Tibial nerve (tissue), 4 donors: ENCODE measurements at regions not wholly inside any gene's neighbourhood (a gene's known extent, or its start where the extent isn't known, plus 50 kb on each side); places are given as distances from the start of the nearest gene placed in this dataset.

Experiments used
- DNase-seq, 2 donors: peaks; one replicate each; pipeline ENCODE4 v3.0.0-alpha.2; 2019; ENCODE audit warnings: low spot score in 2 of 2
- H3K27ac ChIP-seq, 4 donors: fragments of 200-600 bp; sonication (generic) in 3 of 4; one replicate each; pipeline ENCODE4 v1.5.1; 2017 to 2019; ENCODE audit warnings: mild to moderate bottlenecking in 1 of 4
- H3K27me3 ChIP-seq, 2 donors: fragments of 200-600 bp; sonication (generic) in 1 of 2; one replicate each; pipeline versions ENCODE4 v1.5.1 to v1.6.0; 2017 to 2019
- H3K36me3 ChIP-seq, 3 donors: fragments of 200-600 bp; sonication (generic); one replicate each; pipeline ENCODE4 v1.5.1; 2018 to 2019
- H3K4me1 ChIP-seq, 4 donors: fragments of 200-600 bp; sonication (generic) in 3 of 4; one replicate each; pipeline ENCODE4 v1.5.1; 2017 to 2019
- H3K4me3 ChIP-seq, 4 donors: fragments of 200-600 bp; sonication (generic) in 3 of 4; one replicate each; pipeline ENCODE4 v1.5.1; 2017 to 2019; ENCODE audit warnings: mild to moderate bottlenecking in 1 of 4, moderate library complexity in 1 of 4
- H3K9me3 ChIP-seq, 4 donors: fragments of 200-600 bp; sonication (generic) in 3 of 4; one replicate each; pipeline ENCODE4 v1.5.1; 2017 to 2019
- CTCF ChIP-seq, 5 experiments: fragments of 200-600 bp in 3 of 5; fragments of 450-650 bp in 2 of 5; sonication (generic) in 3 of 5; IDR thresholded peaks; one replicate each; pipeline ENCODE4 v1.5.1; 2016 to 2019; ENCODE audit warnings: antibody characterized with exemption in 5 of 5, mild to moderate bottlenecking in 3 of 5, moderate library complexity in 2 of 5
- EP300 ChIP-seq, 2 donors: sonication (generic); formaldehyde crosslinking; IDR thresholded peaks; one replicate each; pipeline ENCODE4 v1.6.1; 2017; ENCODE audit warnings: antibody characterized with exemption in 2 of 2, mild to moderate bottlenecking in 1 of 2
- POLR2A ChIP-seq, 2 donors: fragments of 450-650 bp; IDR thresholded peaks; one replicate each; pipeline ENCODE4 v1.6.1; 2017; ENCODE audit warnings: antibody characterized with exemption in 2 of 2, mild to moderate bottlenecking in 2 of 2, moderate library complexity in 2 of 2
- WGBS, 2 donors: methylation state at CpG; one replicate each; pipeline ENCODE4 v1.1.5; 2018; 5-methylcytosine and 5-hydroxymethylcytosine counted together

GRCh38 chr2:146244131-146244530, 1600.7 kb upstream of the ACVR2A start:
- DNase-seq = no peak
- 36 to 40% methylated on average over 2 of the region's 2 CpGs for WGBS, 2 donors
- no peaks in the 10 kb centered on the region for H3K36me3 ChIP-seq
- no peaks in the 10 kb centered on the region for H3K9me3 ChIP-seq
- H3K4me3 ChIP-seq = no peak overlapping the region
- TF ChIP-seq CTCF (IDR thresholded peaks at IDR 0.05) (no peak), EP300 (IDR thresholded peaks at IDR 0.05) (no peak), POLR2A (IDR thresholded peaks at IDR 0.05) (no peak)
- no peaks in the 10 kb centered on the region for H3K27me3 ChIP-seq
- H3K27ac ChIP-seq = no peak overlapping the region
- H3K4me1 ChIP-seq = peaks cover 0 to 33% (median 6%) of the 10 kb centered on the region in 4 donors

GRCh38 chr2:146241023-146241422, 1603.8 kb upstream of the ACVR2A start:
- H3K4me1 ChIP-seq = peaks cover 0 to 29% (median 8%) of the 10 kb centered on the region in 4 donors
- H3K9me3 ChIP-seq = no peaks in the 10 kb centered on the region
- no peaks in the 10 kb centered on the region for H3K27me3 ChIP-seq
- WGBS, 2 donors = 43 to 51% methylated on average over 1 of the region's 1 CpG
- no peak for DNase-seq
- no peak overlapping the region for H3K4me3 ChIP-seq
- TF ChIP-seq POLR2A (IDR thresholded peaks at IDR 0.05) (no peak), CTCF (IDR thresholded peaks at IDR 0.05) (no peak), EP300 (IDR thresholded peaks at IDR 0.05) (no peak)
- H3K27ac ChIP-seq = no peak overlapping the region
- H3K36me3 ChIP-seq = no peaks in the 10 kb centered on the region

GRCh38 chr2:146240391-146240790, 1604.4 kb upstream of the ACVR2A start:
- no peaks in the 10 kb centered on the region for H3K9me3 ChIP-seq
- H3K27ac ChIP-seq = peak overlapping the region in 1 of 4 donors; percentile 14
- no peak for TF ChIP-seq EP300 (IDR thresholded peaks at IDR 0.05)
- H3K4me1 ChIP-seq = peaks cover 0 to 26% (median 8%) of the 10 kb centered on the region in 4 donors
- H3K27me3 ChIP-seq = no peaks in the 10 kb centered on the region
- no peak overlapping the region for H3K4me3 ChIP-seq
- no peaks in the 10 kb centered on the region for H3K36me3 ChIP-seq
- no peak for DNase-seq
- 60 to 81% methylated on average over 2 of the region's 2 CpGs for WGBS, 2 donors

GRCh38 chr2:146239392-146240135, 1605.3 kb upstream of the ACVR2A start:
- 26 to 36% methylated on average over 2 of the region's 2 CpGs for WGBS, 2 donors
- Histone ChIP-seq H3K4me3 (no peak overlapping the region), H3K27ac (peak overlapping the region in 1 of 4 donors; percentile 14), H3K27me3 (no peaks in the 10 kb centered on the region), H3K4me1 (peaks cover 0 to 21% (median 4%) of the 10 kb centered on the region in 4 donors), H3K36me3 (no peaks in the 10 kb centered on the region), H3K9me3 (no peaks in the 10 kb centered on the region)
- DNase-seq = no peak
- TF ChIP-seq POLR2A (IDR thresholded peaks at IDR 0.05) (no peak), CTCF (IDR thresholded peaks at IDR 0.05) (no peak), EP300 (IDR thresholded peaks at IDR 0.05) (no peak)

GRCh38 chr2:146238254-146238966, 1606.4 kb upstream of the ACVR2A start:
- Histone ChIP-seq H3K27me3 (no peaks in the 10 kb centered on the region), H3K36me3 (no peaks in the 10 kb centered on the region), H3K9me3 (no peaks in the 10 kb centered on the region), H3K4me3 (no peak overlapping the region), H3K27ac (peak overlapping the region in 1 of 4 donors; percentile 16), H3K4me1 (peaks cover 0 to 12% (median 2%) of the 10 kb centered on the region in 4 donors)
- TF ChIP-seq CTCF (IDR thresholded peaks at IDR 0.05) (no peak), POLR2A (IDR thresholded peaks at IDR 0.05) (no peak), EP300 (IDR thresholded peaks at IDR 0.05) (no peak)
- 75 to 76% methylated on average over 3 of the region's 3 CpGs for WGBS, 2 donors
- DNase-seq = no peak
